HUES48 (cell line): ENCODE measurements at regions not wholly inside any gene's neighbourhood (a gene's known extent, or its start where the extent isn't known, plus 50 kb on each side); places are given as distances from the start of the nearest gene placed in this dataset.
A peak's percentile ranks its signal among the peaks of the same experiment; 100 is the strongest.

ENCODE experiments used
- H3K27ac ChIP-seq: one replicate; pipeline ENCODE4 v1.7.0; 2013; ENCODE audit warnings: low read depth, low read length, inconsistent platforms
- H3K27me3 ChIP-seq: 2 replicates; pipeline ENCODE4 v1.6.1; 2013; ENCODE audit warnings: mild to moderate bottlenecking, low read length; ENCODE audit not compliant: control insufficient read depth, insufficient read depth
- H3K36me3 ChIP-seq: 2 replicates; pipeline ENCODE4 v1.6.1; 2013; ENCODE audit warnings: low read length; ENCODE audit not compliant: control insufficient read depth, insufficient read depth
- H3K4me1 ChIP-seq: 2 replicates; pipeline ENCODE4 v1.6.1; 2013; ENCODE audit warnings: mild to moderate bottlenecking, low read length; ENCODE audit not compliant: control insufficient read depth, insufficient read depth
- H3K4me3 ChIP-seq: 2 replicates; pipeline ENCODE4 v1.5.1; 2013; ENCODE audit warnings: mild to moderate bottlenecking, low read depth, low read length
- H3K9ac ChIP-seq: 2 replicates; pipeline ENCODE4 v1.6.1; 2013; ENCODE audit warnings: mild to moderate bottlenecking, low read depth, low read length, moderate library complexity
- H3K9me3 ChIP-seq: 2 replicates; pipeline ENCODE4 v1.6.1; 2013; ENCODE audit warnings: low read length; ENCODE audit not compliant: control insufficient read depth, insufficient read depth

GRCh38 chr13:83223546-83223945 lies 658.7 kb downstream of the SLITRK1 start:
- H3K27me3 ChIP-seq = no peaks in the 10 kb centered on the region
- H3K36me3 ChIP-seq = no peaks in the 10 kb centered on the region
- no peaks in the 10 kb centered on the region for H3K4me1 ChIP-seq
- no peaks in the 10 kb centered on the region for H3K9me3 ChIP-seq
- no peak overlapping the region for H3K27ac ChIP-seq
- H3K9ac ChIP-seq = no peak overlapping the region
- no peak overlapping the region for H3K4me3 ChIP-seq

- Histone ChIP-seq H3K9me3 (no peaks in the 10 kb centered on the region), H3K27me3 (no peaks in the 10 kb centered on the region), H3K4me1 (peaks cover 5% of the 10 kb centered on the region; the same call in 1 of the 2 replicates), H3K27ac (no peak overlapping the region), H3K9ac (no peak overlapping the region), H3K4me3 (no peak overlapping the region), H3K36me3 (no peaks in the 10 kb centered on the region)
These were observed 660.4 kb downstream of the SLITRK1 start for GRCh38 chr13:83221813-83222241.

GRCh38 chr13:83221256-83221655 lies 661.0 kb downstream of the SLITRK1 start:
- Histone ChIP-seq H3K27me3 (no peaks in the 10 kb centered on the region), H3K36me3 (no peaks in the 10 kb centered on the region), H3K9ac (no peak overlapping the region), H3K4me1 (peaks cover 11% of the 10 kb centered on the region), H3K9me3 (no peaks in the 10 kb centered on the region), H3K27ac (no peak overlapping the region), H3K4me3 (no peak overlapping the region)

GRCh38 chr13:83220241-83220640 lies 662.0 kb downstream of the SLITRK1 start:
- no peaks in the 10 kb centered on the region for H3K9me3 ChIP-seq
- peaks cover 19% of the 10 kb centered on the region for H3K4me1 ChIP-seq
- no peak overlapping the region for H3K27ac ChIP-seq
- H3K9ac ChIP-seq = no peak overlapping the region
- H3K27me3 ChIP-seq = no peaks in the 10 kb centered on the region
- H3K36me3 ChIP-seq = no peaks in the 10 kb centered on the region
- H3K4me3 ChIP-seq = no peak overlapping the region

GRCh38 chr13:83219832-83220231 lies 662.4 kb downstream of the SLITRK1 start:
- H3K9ac ChIP-seq = no peak overlapping the region
- no peak overlapping the region for H3K4me3 ChIP-seq
- H3K27me3 ChIP-seq = no peaks in the 10 kb centered on the region
- no peak overlapping the region for H3K27ac ChIP-seq
- H3K9me3 ChIP-seq = no peaks in the 10 kb centered on the region
- H3K4me1 ChIP-seq = peaks cover 19% of the 10 kb centered on the region
- H3K36me3 ChIP-seq = no peaks in the 10 kb centered on the region

- H3K4me3 ChIP-seq = no peak overlapping the region
- no peak overlapping the region for H3K9ac ChIP-seq
- H3K9me3 ChIP-seq = 0 out of 2 replicates have a peak, but pooled peaks cover 3% of the 10 kb centered on the region
- peaks cover 19% of the 10 kb centered on the region for H3K4me1 ChIP-seq
- no peaks in the 10 kb centered on the region for H3K27me3 ChIP-seq
- H3K27ac ChIP-seq = peak overlapping the region; percentile 56
- H3K36me3 ChIP-seq = no peaks in the 10 kb centered on the region
These were observed 665.6 kb downstream of the SLITRK1 start for GRCh38 chr13:83216479-83217245.

- Histone ChIP-seq H3K9me3 (0 out of 2 replicates have a peak, but pooled peaks cover 3% of the 10 kb centered on the region), H3K27me3 (no peaks in the 10 kb centered on the region), H3K36me3 (no peaks in the 10 kb centered on the region), H3K4me1 (peaks cover 19% of the 10 kb centered on the region), H3K4me3 (no peak overlapping the region), H3K27ac (peak overlapping the region; percentile 56), H3K9ac (no peak overlapping the region)
These were observed 666.6 kb downstream of the SLITRK1 start for GRCh38 chr13:83215627-83216026.

GRCh38 chr13:83214452-83214851 lies 667.8 kb downstream of the SLITRK1 start:
- H3K9ac ChIP-seq = no peak overlapping the region
- no peak overlapping the region for H3K27ac ChIP-seq
- no peaks in the 10 kb centered on the region for H3K27me3 ChIP-seq
- 0 out of 2 replicates have a peak, but pooled peaks cover 3% of the 10 kb centered on the region for H3K9me3 ChIP-seq
- no peak overlapping the region for H3K4me3 ChIP-seq
- H3K4me1 ChIP-seq = peaks cover 19% of the 10 kb centered on the region
- no peaks in the 10 kb centered on the region for H3K36me3 ChIP-seq

- Histone ChIP-seq H3K9me3 (0 out of 2 replicates have a peak, but pooled peaks cover 3% of the 10 kb centered on the region), H3K27me3 (no peaks in the 10 kb centered on the region), H3K27ac (no peak overlapping the region), H3K4me1 (peaks cover 8% of the 10 kb centered on the region; the same call in 1 of the 2 replicates), H3K9ac (no peak overlapping the region), H3K36me3 (no peaks in the 10 kb centered on the region), H3K4me3 (no peak overlapping the region)
These were observed 671.0 kb downstream of the SLITRK1 start for GRCh38 chr13:83211301-83211700.

GRCh38 chr13:83204886-83205285 lies 677.4 kb downstream of the SLITRK1 start:
- Histone ChIP-seq H3K9ac (no peak overlapping the region), H3K36me3 (no peaks in the 10 kb centered on the region), H3K27me3 (no peaks in the 10 kb centered on the region), H3K4me1 (no peaks in the 10 kb centered on the region), H3K27ac (no peak overlapping the region), H3K9me3 (no peaks in the 10 kb centered on the region), H3K4me3 (no peak overlapping the region)

- Histone ChIP-seq H3K9ac (no peak overlapping the region), H3K36me3 (no peaks in the 10 kb centered on the region), H3K9me3 (no peaks in the 10 kb centered on the region), H3K4me3 (no peak overlapping the region), H3K27ac (no peak overlapping the region), H3K4me1 (no peaks in the 10 kb centered on the region), H3K27me3 (no peaks in the 10 kb centered on the region)
These were observed 680.8 kb downstream of the SLITRK1 start for GRCh38 chr13:83201506-83201905.
